ENCODE measurements at regions not wholly inside any gene's neighbourhood (a gene's known extent, or its start where the extent isn't known, plus 50 kb on each side); places are given as distances from the start of the nearest gene placed in this dataset.

DNA sequence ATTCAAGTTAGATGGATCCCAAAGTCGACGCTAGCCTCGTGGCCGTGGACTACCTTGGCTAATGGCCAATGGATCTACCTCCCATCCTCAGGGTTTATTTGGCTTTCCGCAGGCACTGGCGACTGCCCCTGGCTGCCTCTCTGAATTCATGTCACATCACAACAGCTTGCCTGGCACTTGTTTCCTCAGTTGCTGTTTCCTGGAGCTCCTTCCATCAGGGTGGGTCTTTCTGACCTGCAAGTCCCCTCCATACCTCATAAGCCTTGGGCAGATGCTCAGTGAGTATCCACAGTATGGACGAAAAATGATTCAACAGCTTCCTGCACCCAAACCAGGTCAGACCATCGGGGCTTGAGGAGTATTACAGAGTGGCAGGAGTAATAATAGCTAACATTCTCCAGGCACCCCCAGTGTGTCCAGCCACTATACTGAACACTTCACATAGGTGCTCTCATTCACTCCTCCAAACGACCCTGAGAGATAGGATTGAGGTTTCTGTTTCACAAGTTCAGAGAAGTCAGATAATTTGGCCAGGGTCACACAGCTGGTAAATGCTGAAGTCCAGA lies 311.5 kb downstream of the TLE3 start:
- DNase-seq = no peak

DNA sequence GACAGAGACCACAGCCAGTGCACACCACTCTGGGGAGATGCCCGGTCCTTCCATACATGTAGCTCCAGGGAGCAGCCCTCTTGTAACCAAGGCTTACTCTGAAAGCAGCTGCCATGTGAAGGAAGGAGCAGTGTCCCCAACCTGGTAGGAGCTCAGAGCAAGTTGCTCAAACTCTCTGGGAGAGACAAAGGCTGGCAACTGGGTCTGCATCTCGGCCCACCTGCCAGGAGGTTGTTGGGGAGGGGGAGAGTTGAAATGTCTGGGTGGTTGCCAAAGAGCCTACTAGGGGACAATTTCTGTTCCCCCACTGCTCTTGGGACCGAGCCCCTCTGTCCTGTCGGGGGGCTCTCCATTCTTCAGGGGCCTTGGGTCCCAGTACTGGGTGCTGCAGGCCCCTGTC lies 309.9 kb downstream of the TLE3 start:
- no peak for DNase-seq

DNA sequence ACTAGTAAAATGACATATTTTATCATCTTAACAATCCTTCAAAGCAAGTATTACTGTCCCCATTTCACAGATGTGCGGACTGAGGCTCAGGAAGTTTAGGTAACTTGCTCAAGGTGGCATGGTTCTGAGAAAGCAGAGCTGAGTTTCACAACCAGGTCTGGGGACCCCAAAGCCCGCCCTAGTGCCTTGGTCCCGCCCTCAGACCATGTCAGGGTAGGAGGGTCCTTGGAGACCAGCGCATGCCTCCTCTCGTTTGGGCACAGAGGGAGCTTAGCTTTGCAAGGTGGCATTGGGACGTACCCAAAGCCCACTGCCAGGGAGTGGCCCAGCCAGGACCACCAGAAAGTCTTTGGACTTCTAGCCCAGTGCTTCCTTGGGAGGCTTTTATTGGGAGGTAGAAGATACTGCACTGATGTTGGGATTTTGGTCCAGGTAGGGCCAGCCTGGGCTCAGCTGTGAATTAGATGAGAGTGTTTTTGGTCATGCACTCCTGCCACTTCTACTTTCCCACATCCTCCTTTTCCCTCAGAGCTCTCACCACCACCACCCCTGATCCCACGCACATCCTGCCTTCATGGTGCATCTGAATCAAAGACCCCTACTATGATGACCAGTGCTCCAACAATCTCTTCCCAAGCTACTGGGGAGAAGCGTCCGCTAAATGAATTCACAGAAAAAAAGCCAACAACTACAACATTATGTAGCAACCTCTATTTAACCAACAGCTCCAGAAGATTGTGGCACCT lies 307.9 kb downstream of the TLE3 start:
- DNase-seq = no peak

DNA sequence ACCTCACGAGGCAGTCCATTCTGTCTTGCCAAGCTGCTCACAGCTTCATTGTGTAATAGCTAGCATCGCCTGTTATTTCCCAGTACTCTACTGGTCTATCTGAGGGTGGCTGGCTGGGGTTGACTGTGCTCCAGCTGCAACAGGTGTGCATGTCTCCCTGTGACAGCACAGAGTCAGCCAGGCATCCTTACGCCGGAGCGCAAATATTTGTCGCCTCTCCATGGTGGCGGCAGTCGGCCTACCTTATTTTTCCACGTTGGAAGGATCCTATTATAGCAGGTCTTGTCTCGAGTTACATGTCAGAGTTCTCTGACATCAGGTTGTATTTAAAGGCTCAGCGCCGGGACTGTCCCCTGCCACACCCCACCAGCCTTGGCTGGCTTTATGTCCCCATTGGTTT lies 307.1 kb downstream of the TLE3 start:
- no peak for DNase-seq

GRCh38 chr15:69792823-69793222 lies 304.9 kb downstream of the TLE3 start:
- DNase-seq = no peak

DNA sequence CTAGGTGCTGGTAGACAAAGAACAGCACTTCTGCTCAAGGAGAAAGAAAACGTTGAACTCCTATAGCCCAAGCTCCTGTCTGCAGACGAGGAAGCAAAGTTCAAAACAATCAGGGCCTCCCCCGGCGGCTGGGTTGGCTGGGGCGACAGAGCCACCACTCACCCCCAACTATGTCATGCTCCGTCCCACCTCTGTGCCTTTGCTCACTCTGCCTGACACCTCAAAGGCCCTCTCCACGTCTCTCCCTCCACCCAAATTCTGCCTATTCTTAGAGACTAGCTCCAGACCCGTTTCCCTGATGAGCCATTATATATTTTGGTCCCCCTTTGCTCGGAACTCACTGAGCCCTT lies 304.3 kb downstream of the TLE3 start:
- no peak for DNase-seq

DNA sequence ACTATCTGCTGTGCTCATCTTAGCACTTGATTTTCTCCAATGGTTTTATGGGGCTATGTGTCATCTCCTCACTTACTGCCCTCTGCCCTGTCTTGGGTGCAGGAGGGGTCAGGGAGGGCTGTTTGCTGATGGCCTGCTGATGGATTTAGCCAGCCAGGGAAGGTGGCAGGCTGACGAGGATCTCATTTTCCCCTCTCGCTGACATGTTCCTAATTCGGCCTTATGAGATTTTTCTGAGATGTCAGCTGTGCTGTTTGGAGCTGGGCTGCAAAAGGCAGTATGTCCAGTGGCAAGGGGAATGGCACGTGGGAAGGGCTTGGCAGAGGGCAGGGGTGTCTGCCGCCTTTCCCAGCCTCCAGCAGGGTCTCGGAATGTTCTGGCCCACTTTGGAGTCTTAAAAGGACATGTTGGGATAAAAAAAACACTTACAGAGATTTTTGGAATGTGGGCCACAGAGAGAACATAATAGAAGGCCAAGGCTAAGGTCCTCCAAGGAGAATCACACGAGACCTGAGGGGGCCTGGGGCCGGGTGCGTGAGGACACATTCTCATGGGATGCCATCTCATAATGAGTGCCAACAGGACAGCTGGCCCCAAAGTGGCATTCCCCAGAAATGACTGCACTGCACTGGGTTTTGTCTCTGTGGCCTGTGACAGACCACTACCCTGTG lies 303.8 kb downstream of the TLE3 start:
- DNase-seq = no peak

- no peak for DNase-seq
These were observed 302.9 kb downstream of the TLE3 start for GRCh38 chr15:69794645-69795469.

GRCh38 chr15:69795601-69796000 lies 302.1 kb downstream of the TLE3 start:
- DNase-seq = no peak

DNA sequence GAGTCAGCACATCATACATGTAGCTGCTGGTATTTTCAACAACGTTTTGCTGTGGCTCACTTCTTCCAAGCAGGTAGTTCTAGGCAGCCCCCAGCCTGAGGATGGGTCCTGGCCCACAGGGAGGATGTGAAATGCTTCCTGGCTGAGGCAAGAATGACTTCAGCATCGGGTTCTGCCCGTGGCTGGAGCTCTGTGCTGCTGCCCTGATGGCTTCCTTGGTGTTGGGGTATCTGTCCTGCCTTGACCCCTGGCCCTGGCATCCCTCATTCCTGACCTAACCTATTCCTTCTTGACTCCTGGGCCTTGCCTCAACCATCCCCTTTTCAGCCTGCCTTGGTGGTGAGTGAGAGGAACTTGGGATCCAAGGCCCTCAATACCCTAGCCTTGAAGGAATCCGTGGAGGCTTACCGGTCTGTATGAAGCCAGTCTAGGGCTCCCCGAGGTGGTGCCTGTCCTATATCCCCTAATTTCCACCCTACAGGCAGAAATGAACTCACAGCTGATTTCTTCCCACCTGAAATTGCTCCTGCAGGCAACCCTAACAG lies 300.6 kb downstream of the TLE3 start:
- no peak for DNase-seq

- no peak for DNase-seq
These were observed 300.1 kb downstream of the TLE3 start for GRCh38 chr15:69797615-69798014.

DNA sequence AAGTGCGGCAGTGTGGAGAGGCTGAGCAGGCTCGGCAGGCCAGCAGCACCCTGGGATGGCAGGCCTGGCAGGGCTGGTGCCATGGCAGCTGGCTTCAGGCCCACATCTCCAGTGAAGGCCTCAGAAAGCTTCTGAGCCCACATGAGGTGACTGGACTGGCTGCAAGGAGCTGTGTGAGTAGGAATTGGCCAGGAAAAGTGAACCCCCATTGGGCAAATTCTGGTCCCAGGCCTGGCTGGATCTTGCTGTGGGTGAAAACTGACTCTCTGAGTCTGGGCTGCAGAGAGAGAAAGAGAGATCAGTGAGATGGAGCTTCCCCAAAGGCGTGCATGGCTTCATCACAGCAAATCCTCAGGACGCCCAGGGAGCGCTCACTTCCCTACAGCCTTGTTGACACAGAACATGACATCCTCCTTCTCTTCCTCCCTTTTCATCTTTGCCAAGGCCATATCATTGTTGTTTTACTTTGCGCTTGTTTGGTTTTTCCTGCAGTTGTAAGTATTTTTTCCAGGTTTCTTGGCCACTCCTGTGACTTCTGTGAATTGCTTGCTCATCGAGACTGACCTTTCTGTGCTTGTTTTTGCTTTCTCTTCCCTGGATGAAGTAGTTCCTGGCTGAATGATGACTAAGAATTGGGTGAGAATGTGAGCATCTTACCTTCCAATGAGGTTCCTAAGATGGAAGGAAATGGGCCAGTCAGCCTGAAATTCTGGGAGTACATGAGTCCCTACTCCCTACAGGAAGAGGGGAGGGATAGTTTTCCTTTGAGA lies 299.1 kb downstream of the TLE3 start:
- no peak for DNase-seq

- no peak for DNase-seq
These were observed 296.6 kb downstream of the TLE3 start for GRCh38 chr15:69801144-69801543.

DNA sequence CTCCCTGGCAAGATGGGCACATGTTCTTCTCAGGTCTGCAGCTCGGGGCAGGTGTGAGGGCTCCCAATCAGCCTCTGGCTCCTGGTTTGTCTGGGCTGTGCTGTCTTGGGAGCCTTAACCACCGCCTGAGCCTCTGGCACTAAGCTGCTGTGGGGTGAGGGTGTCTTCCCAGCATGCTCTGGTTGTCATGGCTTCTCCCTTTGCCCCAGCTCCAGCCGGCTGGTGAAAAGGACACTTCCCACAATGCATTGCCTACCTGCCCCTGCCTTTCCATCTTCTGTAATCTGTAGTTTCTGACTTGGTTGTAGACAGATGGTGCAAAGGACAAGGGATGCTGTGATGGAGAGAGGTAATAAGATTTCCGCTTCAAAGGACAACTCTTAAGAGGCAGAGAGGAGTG lies 295.3 kb downstream of the TLE3 start:
- DNase-seq = no peak

DNA sequence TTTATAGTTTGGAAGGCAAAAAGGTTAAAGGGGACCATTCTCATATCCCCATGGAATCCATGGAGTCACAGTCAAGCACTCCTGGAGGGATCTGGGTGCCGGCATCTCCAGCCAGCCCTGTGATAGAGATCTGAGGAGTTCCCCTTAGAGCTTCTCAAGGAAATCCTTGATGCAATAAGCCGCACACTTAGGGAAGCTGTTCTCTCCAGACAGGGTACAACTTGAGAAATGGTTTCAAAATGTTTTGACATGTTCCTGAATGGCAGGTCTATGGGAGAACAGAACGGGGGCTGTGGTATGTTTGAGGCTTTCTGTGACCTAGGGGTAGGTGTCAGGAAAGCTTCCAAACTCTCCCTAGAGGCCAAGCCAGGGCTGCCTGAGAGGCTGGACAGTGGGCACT lies 292.9 kb downstream of the TLE3 start:
- no peak for DNase-seq

DNA sequence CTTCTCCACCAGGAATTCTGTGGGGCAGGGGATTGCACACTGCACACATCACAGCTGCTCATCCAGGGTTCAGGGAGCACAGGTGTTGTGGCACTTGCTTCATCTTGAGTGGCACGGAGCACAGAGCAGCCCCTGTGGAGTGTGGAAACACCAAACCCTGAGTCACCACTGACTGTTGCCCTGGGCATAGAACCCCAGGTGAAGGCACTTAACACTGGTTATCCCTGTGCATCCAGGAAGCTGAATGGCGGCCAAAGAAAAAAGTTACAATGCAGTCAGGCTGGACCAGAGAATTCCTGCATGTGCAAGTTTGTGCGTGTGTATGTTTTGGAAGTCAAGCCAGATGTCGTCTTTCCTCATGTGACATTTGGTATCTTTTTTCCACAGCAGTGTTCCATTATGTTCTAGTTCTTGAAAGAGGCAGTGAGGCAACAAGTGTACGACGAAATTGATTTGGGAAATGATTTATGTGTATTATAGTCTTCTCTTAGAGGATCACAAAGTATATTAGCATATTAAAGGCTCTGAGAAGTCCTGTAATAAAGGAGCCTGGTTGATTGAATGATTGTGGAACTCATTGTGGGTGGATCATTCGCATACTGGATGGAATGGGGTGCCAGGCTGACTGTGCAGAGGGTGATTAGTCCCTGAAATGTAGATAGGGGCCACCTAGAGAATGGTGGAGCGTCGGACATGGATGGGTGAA lies 292.3 kb downstream of the TLE3 start:
- no peak for DNase-seq

DNA sequence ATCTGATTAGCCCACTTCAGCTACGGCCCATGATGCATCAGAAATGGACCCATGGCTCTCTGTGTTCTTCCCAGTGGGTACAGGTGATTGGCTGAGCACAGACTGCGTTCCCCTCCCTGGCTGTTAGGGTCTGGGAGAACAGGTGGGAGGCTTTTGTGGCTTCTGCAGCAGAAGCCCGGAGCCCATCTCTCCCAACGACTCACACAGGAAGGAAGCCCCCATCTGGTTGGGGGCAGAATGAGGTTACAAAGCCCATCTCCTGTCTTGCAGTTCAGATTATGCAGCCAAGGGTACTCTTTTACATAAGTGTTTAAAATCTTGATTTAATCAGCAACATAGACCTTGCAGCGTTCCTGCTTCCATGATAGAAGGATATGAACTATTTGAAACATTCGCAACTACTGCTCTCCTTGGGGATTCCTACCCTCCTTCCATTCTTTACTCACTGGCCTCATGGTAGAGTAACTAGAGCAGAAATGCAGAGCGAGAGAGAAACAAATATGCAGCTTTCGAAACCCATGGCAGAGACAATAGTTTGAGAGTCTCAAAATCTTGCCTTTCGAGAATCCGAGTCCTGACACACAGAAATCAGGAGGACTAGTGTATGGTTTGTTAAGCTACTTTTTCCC lies 291.3 kb downstream of the TLE3 start:
- DNase-seq = no peak

- peak in 2 of 56 donors; percentile 4 to 20 for DNase-seq
These were observed 290.0 kb downstream of the TLE3 start for GRCh38 chr15:69807721-69808120.

- no peak for DNase-seq
These were observed 289.0 kb downstream of the TLE3 start for GRCh38 chr15:69808756-69809155.

- no peak for DNase-seq
These were observed 288.3 kb downstream of the TLE3 start for GRCh38 chr15:69809421-69809820.
